NCI-H446 treated with DMSO at 0.1 percent for 48 hours (cell line): ENCODE measurements at regions not wholly inside any gene's neighbourhood (a gene's known extent, or its start where the extent isn't known, plus 50 kb on each side); places are given as distances from the start of the nearest gene placed in this dataset.
"Not testable (repeated sequence)": the region's sequence is repeated elsewhere in the genome, so short reads cannot be mapped to it uniquely, and the experiment has no call there.

Experiments used
- DNase-seq: peaks from one replicate; lab custom pipeline; 2025; lab: John Stamatoyannopoulos, UW

- DNase-seq = no peak
Measured at GRCh38 chr2:155528034-155528433, 804.5 kb downstream of the NR4A2 start.

- DNase-seq = peak; percentile 98
Measured at GRCh38 chr2:155525199-155525598, 807.3 kb downstream of the NR4A2 start.

GRCh38 chr2:155519529-155520130, 812.9 kb downstream of the NR4A2 start:
- no peak for DNase-seq

GRCh38 chr2:155518094-155518493, 814.4 kb downstream of the NR4A2 start:
- no peak for DNase-seq

- DNase-seq = no peak
Measured at GRCh38 chr2:155517362-155517761, 815.2 kb downstream of the NR4A2 start.

- DNase-seq = no peak
Measured at GRCh38 chr2:155513248-155513647, 814.8 kb downstream of the KCNJ3 start.

GRCh38 chr2:155502766-155503165, 804.3 kb downstream of the KCNJ3 start:
- DNase-seq = no peak

- no peak for DNase-seq
Measured at GRCh38 chr2:155498106-155498505, 799.6 kb downstream of the KCNJ3 start.

GRCh38 chr2:155494744-155495143, 796.2 kb downstream of the KCNJ3 start:
- DNase-seq = no peak

- DNase-seq = peak; percentile 46
Measured at GRCh38 chr2:155485141-155485842, 786.8 kb downstream of the KCNJ3 start.

- no peak for DNase-seq
Measured at GRCh38 chr2:155481141-155481540, 782.6 kb downstream of the KCNJ3 start.

- not testable (repeated sequence) for DNase-seq
Measured at GRCh38 chr2:155472018-155472417, 773.5 kb downstream of the KCNJ3 start.

GRCh38 chr2:155456222-155456621, 757.7 kb downstream of the KCNJ3 start:
- no peak for DNase-seq

- DNase-seq = peak; percentile 82
Measured at GRCh38 chr2:155442755-155443372, 744.4 kb downstream of the KCNJ3 start.

- DNase-seq = no peak
Measured at GRCh38 chr2:155442088-155442487, 743.6 kb downstream of the KCNJ3 start.

- DNase-seq = no peak
Measured at GRCh38 chr2:155431004-155431507, 732.6 kb downstream of the KCNJ3 start.

- no peak for DNase-seq
Measured at GRCh38 chr2:155427470-155427869, 729.0 kb downstream of the KCNJ3 start.

GRCh38 chr2:155424518-155424917, 726.0 kb downstream of the KCNJ3 start:
- no peak for DNase-seq

- DNase-seq = no peak
Measured at GRCh38 chr2:155418753-155419152, 720.3 kb downstream of the KCNJ3 start.

- DNase-seq = no peak
Measured at GRCh38 chr2:155412598-155412997, 714.1 kb downstream of the KCNJ3 start.

- DNase-seq = no peak
Measured at GRCh38 chr2:155404433-155405002, 706.0 kb downstream of the KCNJ3 start.

GRCh38 chr2:155393406-155393805, 694.9 kb downstream of the KCNJ3 start:
- peak; percentile 45 for DNase-seq

- DNase-seq = no peak
Measured at GRCh38 chr2:155391613-155392130, 693.2 kb downstream of the KCNJ3 start.
